ENCODE measurements at regions not wholly inside any gene's neighbourhood (a gene's known extent, or its start where the extent isn't known, plus 50 kb on each side); places are given as distances from the start of the nearest gene placed in this dataset.

GRCh38 chr21:23534850-23535249, 2072.4 kb downstream of the MRPL39 start:
- peak; percentile 83 for TF ChIP-seq GATA3 (IDR thresholded peaks at IDR 0.05; ENCODE audit: low read depth, low read length)
- peak; percentile 43; the same call in 1 of the 2 replicates for TF ChIP-seq GATA2 (IDR thresholded peaks at IDR 0.05; ENCODE audit: low read depth, low read length)

- TF ChIP-seq GATA3 (IDR thresholded peaks at IDR 0.05; ENCODE audit: low read depth, low read length) (no peak), GATA2 (IDR thresholded peaks at IDR 0.05; ENCODE audit: low read depth, low read length) (no peak)
These were observed 2075.8 kb downstream of the MRPL39 start for GRCh38 chr21:23531444-23531843.

GRCh38 chr21:23524685-23525084, 2082.6 kb downstream of the MRPL39 start:
- TF ChIP-seq GATA2 (IDR thresholded peaks at IDR 0.05; ENCODE audit: low read depth, low read length), result no peak
- no peak for TF ChIP-seq GATA3 (IDR thresholded peaks at IDR 0.05; ENCODE audit: low read depth, low read length)

GRCh38 chr21:23522751-23523150, 2084.5 kb downstream of the MRPL39 start:
- no peak for TF ChIP-seq GATA2 (IDR thresholded peaks at IDR 0.05; ENCODE audit: low read depth, low read length)
- no peak for TF ChIP-seq GATA3 (IDR thresholded peaks at IDR 0.05; ENCODE audit: low read depth, low read length)

- TF ChIP-seq GATA3 (IDR thresholded peaks at IDR 0.05; ENCODE audit: low read depth, low read length) (no peak), GATA2 (IDR thresholded peaks at IDR 0.05; ENCODE audit: low read depth, low read length) (no peak)
These were observed 2099.8 kb downstream of the MRPL39 start for GRCh38 chr21:23507501-23507900.

GRCh38 chr21:23496729-23497128, 2110.6 kb downstream of the MRPL39 start:
- TF ChIP-seq GATA2 (IDR thresholded peaks at IDR 0.05; ENCODE audit: low read depth, low read length) (no peak), GATA3 (IDR thresholded peaks at IDR 0.05; ENCODE audit: low read depth, low read length) (no peak)

- no peak for TF ChIP-seq GATA2 (IDR thresholded peaks at IDR 0.05; ENCODE audit: low read depth, low read length)
- TF ChIP-seq GATA3 (IDR thresholded peaks at IDR 0.05; ENCODE audit: low read depth, low read length), result no peak
These were observed 2119.0 kb downstream of the MRPL39 start for GRCh38 chr21:23488245-23488644.

- no peak for TF ChIP-seq GATA3 (IDR thresholded peaks at IDR 0.05; ENCODE audit: low read depth, low read length)
These were observed 2126.6 kb downstream of the MRPL39 start for GRCh38 chr21:23480591-23481270.

GRCh38 chr21:23478381-23478780, 2128.9 kb downstream of the MRPL39 start:
- TF ChIP-seq GATA2 (IDR thresholded peaks at IDR 0.05; ENCODE audit: low read depth, low read length) (no peak), GATA3 (IDR thresholded peaks at IDR 0.05; ENCODE audit: low read depth, low read length) (no peak)

GRCh38 chr21:23475281-23476219, 2131.7 kb downstream of the MRPL39 start:
- TF ChIP-seq GATA2 (IDR thresholded peaks at IDR 0.05; ENCODE audit: low read depth, low read length), result peak; percentile 97
- peak; percentile 99 for TF ChIP-seq GATA3 (IDR thresholded peaks at IDR 0.05; ENCODE audit: low read depth, low read length)

GRCh38 chr21:23471877-23472276, 2135.4 kb downstream of the MRPL39 start:
- TF ChIP-seq GATA3 (IDR thresholded peaks at IDR 0.05; ENCODE audit: low read depth, low read length) (no peak), GATA2 (IDR thresholded peaks at IDR 0.05; ENCODE audit: low read depth, low read length) (no peak)

- no peak for TF ChIP-seq GATA3 (IDR thresholded peaks at IDR 0.05; ENCODE audit: low read depth, low read length)
- no peak for TF ChIP-seq GATA2 (IDR thresholded peaks at IDR 0.05; ENCODE audit: low read depth, low read length)
These were observed 2143.9 kb downstream of the MRPL39 start for GRCh38 chr21:23463365-23463764.

GRCh38 chr21:23455676-23456075, 2151.6 kb downstream of the MRPL39 start:
- no peak for TF ChIP-seq GATA3 (IDR thresholded peaks at IDR 0.05; ENCODE audit: low read depth, low read length)

GRCh38 chr21:23452384-23453083, 2154.7 kb downstream of the MRPL39 start:
- TF ChIP-seq GATA3 (IDR thresholded peaks at IDR 0.05; ENCODE audit: low read depth, low read length), result no peak
- no peak for TF ChIP-seq GATA2 (IDR thresholded peaks at IDR 0.05; ENCODE audit: low read depth, low read length)
